CD8-positive, alpha-beta memory T cell (primary cell): ENCODE measurements at regions not wholly inside any gene's neighbourhood (a gene's known extent, or its start where the extent isn't known, plus 50 kb on each side); places are given as distances from the start of the nearest gene placed in this dataset.

Source experiments
- CTCF ChIA-PET: fragments of 350-600 bp; sonication (Branson Sonifier 250); formaldehyde crosslinking; loops from one replicate; lab custom pipeline; 2021; ENCODE audit warnings: antibody characterized with exemption; lab: Charles Lee
- POLR2A ChIA-PET: fragments of 350-600 bp; sonication (Branson Sonifier 250); formaldehyde crosslinking; loops from one replicate; lab custom pipeline; 2021; ENCODE audit warnings: antibody characterized with exemption; lab: Charles Lee
- DNase-seq, 5 donors: peaks; one replicate each; pipeline versions ENCODE4 v3.0.0 to v3.0.0-alpha.2; 2020 to 2022; ENCODE audit warnings: mixed read lengths in 1 of 5
- H3K27ac ChIP-seq: one replicate; pipeline ENCODE4 v1.7.0; 2013; ENCODE audit warnings: low read depth, mild to moderate bottlenecking, low read length, moderate library complexity
- H3K27me3 ChIP-seq: 2 replicates; pipeline ENCODE4 v1.7.0; 2013; ENCODE audit warnings: low read length, mild to moderate bottlenecking; ENCODE audit not compliant: insufficient read depth, poor library complexity, severe bottlenecking
- H3K36me3 ChIP-seq: 2 replicates; pipeline ENCODE4 v1.7.0; 2013; ENCODE audit warnings: mild to moderate bottlenecking, low read length, moderate library complexity; ENCODE audit not compliant: insufficient read depth
- H3K4me1 ChIP-seq: 2 replicates; pipeline ENCODE4 v1.7.0; 2013; ENCODE audit warnings: mild to moderate bottlenecking, low read length, moderate library complexity; ENCODE audit not compliant: insufficient read depth
- H3K4me3 ChIP-seq: 2 replicates; pipeline ENCODE4 v1.7.0; 2013; ENCODE audit warnings: mild to moderate bottlenecking, low read length
- H3K9me3 ChIP-seq: 2 replicates; pipeline ENCODE4 v1.7.0; 2013; ENCODE audit warnings: mild to moderate bottlenecking, low read length
- H3K27ac Mint-ChIP-seq, 8 donors: one replicate each; pipeline ENCODE4 v1.8.0; 2020 to 2021; ENCODE audit warnings: mixed read lengths in 8 of 8, mild to moderate bottlenecking in 6 of 8, inconsistent platforms in 3 of 8, moderate library complexity in 3 of 8
- H3K27me3 Mint-ChIP-seq, 2 donors: one replicate each; pipeline ENCODE4 v1.8.0; 2020 to 2021; ENCODE audit warnings: mixed read lengths in 2 of 2, mild to moderate bottlenecking in 1 of 2, moderate library complexity in 1 of 2
- H3K36me3 Mint-ChIP-seq, 3 donors: one replicate each; pipeline ENCODE4 v1.8.0; 2020 to 2021; ENCODE audit warnings: mixed read lengths in 3 of 3, inconsistent platforms in 1 of 3, mild to moderate bottlenecking in 1 of 3
- H3K4me1 Mint-ChIP-seq, 3 donors: one replicate each; pipeline ENCODE4 v1.8.0; 2020 to 2021; ENCODE audit warnings: mixed read lengths in 3 of 3, inconsistent platforms in 1 of 3, mild to moderate bottlenecking in 1 of 3
- H3K4me3 Mint-ChIP-seq, 7 donors: one replicate each; pipeline ENCODE4 v1.8.0; 2020 to 2021; ENCODE audit warnings: mixed read lengths in 7 of 7, mild to moderate bottlenecking in 6 of 7, moderate library complexity in 4 of 7, inconsistent platforms in 2 of 7
- H3K9me3 Mint-ChIP-seq, 5 donors: one replicate each; pipeline ENCODE4 v1.8.0; 2020 to 2022; ENCODE audit warnings: mixed read lengths in 5 of 5, mild to moderate bottlenecking in 3 of 5, moderate library complexity in 2 of 5, inconsistent platforms in 1 of 5

GRCh38 chr4:3818371-3818770 is 52.2 kb downstream of the ADRA2C start:
- Histone ChIP-seq H3K4me3 (no peak overlapping the region), H3K27ac (no peak overlapping the region), H3K27me3 (no peaks in the 10 kb centered on the region), H3K9me3 (no peaks in the 10 kb centered on the region), H3K36me3 (no peaks in the 10 kb centered on the region), H3K4me1 (no peaks in the 10 kb centered on the region)
- Mint-ChIP-seq H3K9me3 (no peaks in the 10 kb centered on the region), H3K27ac (no peak overlapping the region), H3K4me3 (no peak overlapping the region), H3K27me3 (peaks cover 4 to 9% of the 10 kb centered on the region in 2 donors), H3K36me3 (no peaks in the 10 kb centered on the region), H3K4me1 (no peaks in the 10 kb centered on the region)
- ChIA-PET CTCF (no interaction called here), POLR2A (no interaction called here)
- no peak for DNase-seq

DNA sequence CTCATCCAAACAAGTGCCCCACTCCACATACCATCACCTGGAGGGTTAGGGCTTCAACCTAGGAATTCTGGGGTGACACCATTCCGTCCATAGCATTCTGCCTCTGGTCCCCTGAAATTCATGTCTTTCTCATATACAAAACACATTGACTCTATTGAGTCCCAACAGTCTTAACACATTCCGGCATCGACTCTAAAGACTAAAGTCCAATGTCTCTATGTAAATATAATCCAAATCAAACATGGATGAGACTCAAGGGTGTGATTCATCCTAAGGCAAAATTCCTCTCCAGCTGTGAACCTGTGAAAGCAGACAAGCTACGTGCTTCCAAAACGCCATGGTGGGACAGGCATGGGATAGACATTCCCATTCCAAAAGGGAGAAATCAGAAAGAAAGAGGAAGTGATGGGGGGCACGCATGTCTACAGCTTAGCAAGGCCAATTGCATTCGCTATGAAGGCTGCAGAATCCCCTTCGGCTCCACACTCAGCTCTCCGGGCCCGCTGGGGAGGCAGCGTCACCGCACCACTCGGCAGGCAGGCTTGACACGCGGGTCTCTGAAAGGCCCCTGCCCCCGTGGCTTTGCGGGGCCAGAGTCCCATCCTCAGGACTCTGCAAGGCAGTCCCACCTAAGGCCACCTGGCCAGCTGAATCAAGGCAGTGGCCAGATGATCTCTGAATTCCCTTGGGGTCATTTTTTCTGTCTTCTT is 53.2 kb downstream of the ADRA2C start:
- no peak for DNase-seq
- H3K27ac ChIP-seq = no peak overlapping the region
- Mint-ChIP-seq H3K27ac (no peak overlapping the region), H3K4me3 (no peak overlapping the region), H3K4me1 (no peaks in the 10 kb centered on the region), H3K9me3 (no peaks in the 10 kb centered on the region), H3K27me3 (peaks cover 3 to 9% of the 10 kb centered on the region in 2 donors), H3K36me3 (no peaks in the 10 kb centered on the region)
- CTCF ChIA-PET = no interaction called here
- no peaks in the 10 kb centered on the region for H3K4me1 ChIP-seq
- POLR2A ChIA-PET = no interaction called here
- H3K36me3 ChIP-seq = no peaks in the 10 kb centered on the region
- H3K4me3 ChIP-seq = no peak overlapping the region
- H3K9me3 ChIP-seq = no peaks in the 10 kb centered on the region
- no peaks in the 10 kb centered on the region for H3K27me3 ChIP-seq

DNA sequence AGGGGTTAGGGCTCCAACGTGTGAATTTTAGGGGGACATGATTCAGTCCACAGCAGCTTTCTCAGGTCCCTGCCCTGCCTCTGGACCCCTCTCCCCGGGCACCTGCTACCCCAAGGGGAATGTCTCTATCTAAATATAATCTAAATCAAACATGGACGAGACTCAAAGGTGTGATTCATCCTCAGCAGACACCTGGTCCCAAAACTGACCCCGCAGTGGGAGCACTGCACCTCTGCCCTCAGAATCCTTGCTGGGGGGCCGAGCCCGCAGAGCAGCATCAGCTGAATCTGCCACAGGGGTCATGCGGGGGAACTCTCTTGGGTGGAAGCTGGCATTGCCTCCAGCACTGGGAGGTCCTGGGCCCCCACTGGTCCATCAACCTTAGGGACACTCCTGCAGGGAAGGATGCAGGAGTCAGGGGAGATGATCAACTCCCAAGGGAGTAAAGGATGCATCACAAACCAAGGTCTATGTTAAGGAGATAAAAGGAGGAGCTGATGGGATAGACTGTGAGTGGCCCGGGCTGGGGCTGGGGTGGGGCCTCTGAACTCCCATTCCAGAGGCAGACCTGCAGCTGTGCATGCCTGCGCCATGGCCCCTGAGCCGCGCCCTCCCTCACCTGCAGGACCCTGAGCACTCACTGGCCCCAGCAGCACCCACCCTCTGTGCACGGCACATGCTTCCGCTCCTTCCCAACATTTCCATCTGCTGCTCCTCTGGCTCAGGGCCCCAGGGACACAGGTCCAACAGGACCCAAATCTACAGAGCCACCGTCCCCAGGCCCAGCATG is 54.0 kb downstream of the ADRA2C start:
- CTCF ChIA-PET = no interaction called here
- DNase-seq = no peak
- H3K4me3 Mint-ChIP-seq = no peak overlapping the region
- Histone ChIP-seq H3K4me3 (no peak overlapping the region), H3K27me3 (no peaks in the 10 kb centered on the region), H3K36me3 (no peaks in the 10 kb centered on the region), H3K9me3 (no peaks in the 10 kb centered on the region), H3K27ac (no peak overlapping the region), H3K4me1 (no peaks in the 10 kb centered on the region)
- H3K36me3 Mint-ChIP-seq = no peaks in the 10 kb centered on the region
- H3K27ac Mint-ChIP-seq = no peak overlapping the region
- H3K9me3 Mint-ChIP-seq = peaks cover 0 to 3% (median 0%) of the 10 kb centered on the region in 5 donors
- peaks cover 3 to 9% of the 10 kb centered on the region in 2 donors for H3K27me3 Mint-ChIP-seq
- H3K4me1 Mint-ChIP-seq = no peaks in the 10 kb centered on the region
- POLR2A ChIA-PET = no interaction called here

DNA sequence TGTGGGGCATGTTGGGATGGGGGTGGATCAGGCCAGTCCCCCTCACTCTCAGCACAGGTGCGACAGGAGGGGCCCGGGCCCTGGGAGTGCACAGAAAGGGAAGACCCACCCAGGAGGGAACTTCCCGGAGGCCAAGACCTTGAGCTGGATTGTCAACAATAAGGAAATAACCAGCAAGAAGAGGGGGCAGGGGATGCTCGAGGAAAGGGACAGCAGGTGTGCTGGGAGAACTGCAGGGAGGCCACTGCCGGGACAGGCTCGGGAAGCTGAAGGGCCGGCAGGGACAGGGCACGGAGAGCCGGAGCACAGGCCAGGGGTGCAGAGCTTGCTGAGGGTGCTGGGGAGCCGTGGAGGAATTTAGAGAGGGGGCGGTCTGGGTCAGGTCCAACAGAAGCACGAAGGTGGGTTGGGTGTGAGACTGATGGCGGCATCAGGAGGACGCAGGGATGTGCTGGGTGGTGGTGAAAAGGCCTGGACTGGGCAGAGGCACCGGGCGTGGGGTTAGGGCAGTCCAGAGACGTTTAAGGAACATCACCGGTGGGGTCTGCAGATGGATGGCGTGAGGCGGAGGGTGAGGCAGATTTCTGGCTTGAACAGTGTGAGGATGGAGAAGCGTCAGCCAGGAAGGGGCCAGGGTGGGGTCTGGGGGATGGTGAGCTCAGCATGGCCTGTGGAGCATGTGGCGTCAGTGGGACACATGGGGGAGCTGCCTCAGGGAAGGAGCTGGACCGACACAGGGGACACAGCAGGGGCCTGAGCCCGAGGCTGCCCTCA is 54.8 kb downstream of the ADRA2C start:
- Mint-ChIP-seq H3K27me3 (peaks cover 3 to 9% of the 10 kb centered on the region in 2 donors), H3K27ac (no peak overlapping the region), H3K9me3 (peaks cover 0 to 4% (median 0%) of the 10 kb centered on the region in 5 donors), H3K4me1 (no peaks in the 10 kb centered on the region), H3K4me3 (no peak overlapping the region), H3K36me3 (no peaks in the 10 kb centered on the region)
- DNase-seq = no peak
- ChIA-PET POLR2A (no interaction called here), CTCF (no interaction called here)
- Histone ChIP-seq H3K4me1 (no peaks in the 10 kb centered on the region), H3K27ac (no peak overlapping the region), H3K4me3 (no peak overlapping the region), H3K27me3 (no peaks in the 10 kb centered on the region), H3K9me3 (no peaks in the 10 kb centered on the region), H3K36me3 (no peaks in the 10 kb centered on the region)

- Histone ChIP-seq H3K36me3 (no peaks in the 10 kb centered on the region), H3K9me3 (no peaks in the 10 kb centered on the region), H3K27me3 (no peaks in the 10 kb centered on the region), H3K4me1 (no peaks in the 10 kb centered on the region), H3K4me3 (no peak overlapping the region), H3K27ac (no peak overlapping the region)
- H3K4me3 Mint-ChIP-seq = no peak overlapping the region
- DNase-seq = no peak
- no peaks in the 10 kb centered on the region for H3K36me3 Mint-ChIP-seq
- ChIA-PET POLR2A (no interaction called here), CTCF (no interaction called here)
- H3K27me3 Mint-ChIP-seq = peaks cover 3 to 9% of the 10 kb centered on the region in 2 donors
- no peak overlapping the region for H3K27ac Mint-ChIP-seq
- no peaks in the 10 kb centered on the region for H3K4me1 Mint-ChIP-seq
- peaks cover 0 to 4% (median 0%) of the 10 kb centered on the region in 5 donors for H3K9me3 Mint-ChIP-seq
Measured at GRCh38 chr4:3821580-3822229, 55.5 kb downstream of the ADRA2C start.

- Mint-ChIP-seq H3K27ac (no peak overlapping the region), H3K4me1 (no peaks in the 10 kb centered on the region), H3K27me3 (peaks cover 5 to 9% of the 10 kb centered on the region in 2 donors), H3K9me3 (peaks cover 0 to 4% (median 0%) of the 10 kb centered on the region in 5 donors), H3K36me3 (no peaks in the 10 kb centered on the region), H3K4me3 (no peak overlapping the region)
- CTCF ChIA-PET = no interaction called here
- Histone ChIP-seq H3K27me3 (no peaks in the 10 kb centered on the region), H3K4me1 (no peaks in the 10 kb centered on the region), H3K4me3 (no peak overlapping the region), H3K27ac (no peak overlapping the region), H3K9me3 (no peaks in the 10 kb centered on the region), H3K36me3 (no peaks in the 10 kb centered on the region)
- POLR2A ChIA-PET = no interaction called here
- DNase-seq = no peak
Measured at GRCh38 chr4:3822230-3822947, 56.2 kb downstream of the ADRA2C start.

- DNase-seq = no peak
- no peaks in the 10 kb centered on the region for H3K4me1 Mint-ChIP-seq
- H3K27ac Mint-ChIP-seq = no peak overlapping the region
- H3K36me3 Mint-ChIP-seq = no peaks in the 10 kb centered on the region
- ChIA-PET POLR2A (no interaction called here), CTCF (no interaction called here)
- peaks cover 5 to 9% of the 10 kb centered on the region in 2 donors for H3K27me3 Mint-ChIP-seq
- Histone ChIP-seq H3K4me1 (no peaks in the 10 kb centered on the region), H3K9me3 (no peaks in the 10 kb centered on the region), H3K27ac (no peak overlapping the region), H3K36me3 (no peaks in the 10 kb centered on the region), H3K4me3 (no peak overlapping the region), H3K27me3 (no peaks in the 10 kb centered on the region)
- H3K9me3 Mint-ChIP-seq = peaks cover 0 to 4% (median 0%) of the 10 kb centered on the region in 5 donors
- no peak overlapping the region for H3K4me3 Mint-ChIP-seq
Measured at GRCh38 chr4:3823496-3824341, 57.5 kb downstream of the ADRA2C start.
